Right atrium auricular region (tissue), 2 donors: ENCODE measurements at regions not wholly inside any gene's neighbourhood (a gene's known extent, or its start where the extent isn't known, plus 50 kb on each side); places are given as distances from the start of the nearest gene placed in this dataset.

Experiments
- DNase-seq: peaks from one replicate; pipeline ENCODE4 v3.0.0-alpha.2; 2019; ENCODE audit warnings: low spot score
- H3K27ac ChIP-seq, 2 donors: fragments of 200-600 bp; sonication (generic); 1 replicate in 1 of 2; 2 replicates in 1 of 2; pipeline ENCODE4 v1.5.1; 2016 to 2019
- H3K27me3 ChIP-seq, 2 donors: fragments of 200-600 bp; sonication (generic); one replicate each; pipeline versions ENCODE4 v1.5.1 to v1.6.0; 2017 to 2019
- H3K36me3 ChIP-seq: fragments of 200-600 bp; sonication (generic); one replicate; pipeline ENCODE4 v1.5.1; 2016
- H3K4me1 ChIP-seq, 2 donors: fragments of 200-600 bp; sonication (generic); one replicate each; pipeline versions ENCODE4 v1.5.1 to v1.6.0; 2017 to 2019
- H3K4me3 ChIP-seq, 2 donors: fragments of 200-600 bp; sonication (generic); 1 replicate in 1 of 2; 2 replicates in 1 of 2; pipeline ENCODE4 v1.5.1; 2017 to 2019; ENCODE audit warnings: mild to moderate bottlenecking in 1 of 2, moderate library complexity in 1 of 2
- H3K9me3 ChIP-seq, 2 donors: fragments of 200-600 bp; sonication (generic); one replicate each; pipeline ENCODE4 v1.5.1; 2019
- CTCF ChIP-seq, 2 donors: fragments of 200-600 bp; sonication (generic); IDR thresholded peaks; one replicate each; pipeline ENCODE4 v1.5.1; 2019; ENCODE audit warnings: antibody characterized with exemption in 2 of 2

DNA sequence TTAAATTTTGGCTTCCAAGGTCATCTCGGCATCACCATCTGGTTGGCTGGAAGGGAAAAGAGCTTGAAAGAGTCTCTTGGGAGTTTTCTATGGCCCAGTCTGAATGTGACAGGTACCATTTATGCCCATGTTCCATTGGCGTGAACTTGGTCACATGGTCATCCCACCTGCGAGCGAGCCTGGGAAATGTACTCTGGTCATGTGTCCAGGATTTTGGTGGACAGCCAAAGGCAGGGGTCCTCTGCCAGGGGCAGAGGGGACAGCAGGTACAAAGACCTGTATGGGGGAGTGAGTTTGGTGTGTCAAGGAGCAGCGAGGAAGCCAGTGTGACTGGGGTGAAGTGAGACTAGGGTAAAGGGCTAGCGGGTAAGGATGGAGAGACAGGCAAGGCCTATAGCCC is 112.6 kb downstream of the CDC5L start:
- Histone ChIP-seq H3K36me3 (no peaks in the 10 kb centered on the region), H3K27me3 (no peaks in the 10 kb centered on the region), H3K27ac (no peak overlapping the region), H3K4me1 (no peaks in the 10 kb centered on the region), H3K9me3 (no peaks in the 10 kb centered on the region), H3K4me3 (no peak overlapping the region)
- DNase-seq = peak; percentile 32
- TF ChIP-seq CTCF (IDR thresholded peaks at IDR 0.05) = no peak

DNA sequence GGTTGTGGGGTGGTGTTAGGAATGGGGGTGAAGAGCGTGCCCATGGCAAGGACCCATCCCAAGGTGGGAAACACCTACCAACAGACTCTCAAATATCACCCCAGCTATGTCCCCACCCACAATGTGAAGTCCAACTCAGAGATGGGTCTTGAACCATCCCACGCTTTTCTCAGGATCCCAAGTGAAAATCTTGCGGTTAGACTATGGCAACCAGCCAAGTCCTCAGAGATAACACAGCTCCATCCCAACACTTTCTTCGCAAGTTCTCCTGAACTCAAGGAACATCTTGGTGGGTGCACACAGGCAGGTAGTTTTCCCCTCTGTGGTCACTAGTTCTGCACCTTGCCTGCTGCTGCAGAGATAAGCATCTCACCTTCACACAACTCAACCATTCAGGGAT is 116.0 kb downstream of the CDC5L start:
- Histone ChIP-seq H3K36me3 (no peaks in the 10 kb centered on the region), H3K4me1 (no peaks in the 10 kb centered on the region), H3K9me3 (no peaks in the 10 kb centered on the region), H3K27me3 (no peaks in the 10 kb centered on the region), H3K4me3 (no peak overlapping the region), H3K27ac (no peak overlapping the region)
- TF ChIP-seq CTCF (IDR thresholded peaks at IDR 0.05) = no peak
- DNase-seq = peak; percentile 23

DNA sequence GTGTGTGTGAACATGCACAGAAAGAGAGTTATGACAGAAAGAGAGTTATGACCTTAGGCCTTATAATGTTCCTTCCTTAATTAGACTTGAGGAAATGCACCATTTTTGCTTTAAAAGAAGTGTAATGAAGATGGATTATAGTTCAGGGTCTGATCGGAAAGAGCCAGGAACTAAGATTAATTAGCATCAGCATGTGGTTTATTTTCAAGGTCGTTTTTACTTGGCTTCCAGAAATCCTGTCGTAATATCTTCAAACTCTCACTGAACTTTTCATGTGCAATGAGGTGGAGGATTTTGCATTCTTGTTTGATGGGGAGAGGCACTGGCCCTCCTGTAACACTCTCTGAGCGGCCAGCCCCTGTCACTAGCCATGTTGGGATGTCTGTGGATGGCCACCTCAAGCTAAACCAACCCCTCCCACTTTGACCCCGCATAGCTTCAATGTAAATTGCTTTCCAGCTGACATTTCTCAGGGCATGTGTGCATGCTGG is 116.8 kb downstream of the CDC5L start:
- Histone ChIP-seq H3K4me1 (no peaks in the 10 kb centered on the region), H3K4me3 (no peak overlapping the region), H3K9me3 (no peaks in the 10 kb centered on the region), H3K27me3 (no peaks in the 10 kb centered on the region), H3K36me3 (no peaks in the 10 kb centered on the region), H3K27ac (no peak overlapping the region)
- no peak for TF ChIP-seq CTCF (IDR thresholded peaks at IDR 0.05)
- DNase-seq = no peak

DNA sequence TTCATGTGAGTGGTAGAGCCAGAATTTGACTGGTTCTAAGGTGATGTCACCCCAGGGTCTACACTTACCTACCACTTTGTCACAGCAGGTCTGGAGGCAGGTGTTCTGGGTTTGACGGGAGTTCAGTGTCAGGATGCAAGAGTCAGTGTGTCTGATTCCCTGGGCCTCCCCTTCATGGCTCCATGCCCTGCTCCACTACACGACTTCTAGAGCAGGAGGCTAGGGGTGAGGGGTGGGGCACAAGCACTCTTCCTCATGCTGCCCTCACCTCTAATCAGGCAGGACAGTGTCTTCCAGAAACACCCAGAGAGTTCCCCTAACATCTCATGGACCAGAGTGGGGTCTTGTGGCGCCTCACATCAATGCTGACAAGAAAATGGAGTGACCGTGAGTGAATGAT is 118.2 kb downstream of the CDC5L start:
- no peaks in the 10 kb centered on the region for H3K36me3 ChIP-seq
- TF ChIP-seq CTCF (IDR thresholded peaks at IDR 0.05) = no peak
- H3K27ac ChIP-seq = no peak overlapping the region
- no peak overlapping the region for H3K4me3 ChIP-seq
- no peaks in the 10 kb centered on the region for H3K9me3 ChIP-seq
- DNase-seq = peak; percentile 9
- no peaks in the 10 kb centered on the region for H3K4me1 ChIP-seq
- no peaks in the 10 kb centered on the region for H3K27me3 ChIP-seq

GRCh38 chr6:44507014-44507413 is 119.5 kb downstream of the CDC5L start:
- Histone ChIP-seq H3K9me3 (no peaks in the 10 kb centered on the region), H3K36me3 (no peaks in the 10 kb centered on the region), H3K4me1 (no peaks in the 10 kb centered on the region), H3K27ac (no peak overlapping the region), H3K27me3 (no peaks in the 10 kb centered on the region), H3K4me3 (no peak overlapping the region)
- DNase-seq = no peak
- TF ChIP-seq CTCF (IDR thresholded peaks at IDR 0.05) = no peak

GRCh38 chr6:44508646-44509045 is 121.1 kb downstream of the CDC5L start:
- TF ChIP-seq CTCF (IDR thresholded peaks at IDR 0.05) = no peak
- H3K9me3 ChIP-seq = no peaks in the 10 kb centered on the region
- no peaks in the 10 kb centered on the region for H3K27me3 ChIP-seq
- H3K36me3 ChIP-seq = no peaks in the 10 kb centered on the region
- H3K4me1 ChIP-seq = peaks cover 0 to 9% of the 10 kb centered on the region in 2 donors
- DNase-seq = no peak
- no peak overlapping the region for H3K4me3 ChIP-seq
- H3K27ac ChIP-seq = no peak overlapping the region
